Dedifferentiated amniotic fluid mesenchymal stem cell (primary cell): ENCODE measurements at regions not wholly inside any gene's neighbourhood (a gene's known extent, or its start where the extent isn't known, plus 50 kb on each side); places are given as distances from the start of the nearest gene placed in this dataset.

Experiments
- DNase-seq: peaks from one replicate; pipeline ENCODE4 v3.0.0-alpha.2; 2016; ENCODE audit errors: extremely low spot score

DNA sequence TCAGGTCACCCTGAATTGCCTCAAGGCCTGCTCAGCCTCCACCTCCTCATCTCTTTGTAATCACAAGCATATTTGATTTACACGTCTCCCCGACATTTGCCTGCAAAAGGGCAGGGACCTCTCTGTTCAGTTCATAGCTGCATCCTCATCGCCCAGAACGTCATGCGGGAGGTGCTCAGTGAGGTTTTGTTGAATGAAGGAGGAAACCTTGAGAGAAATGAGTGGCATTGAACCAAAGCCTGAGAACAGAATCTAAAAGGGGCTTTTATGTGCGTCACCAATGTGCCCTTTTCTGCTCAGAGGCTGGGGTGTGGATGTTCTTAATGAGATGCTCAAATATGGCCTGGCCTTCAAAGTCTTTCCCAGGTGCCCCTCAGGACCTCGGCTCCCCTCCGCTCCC lies 50.0 kb upstream of the LHX5 start:
- DNase-seq, result no peak
